ENCODE measurements at regions not wholly inside any gene's neighbourhood (a gene's known extent, or its start where the extent isn't known, plus 50 kb on each side); places are given as distances from the start of the nearest gene placed in this dataset.
"Not testable (repeated sequence)": the region's sequence is repeated elsewhere in the genome, so short reads cannot be mapped to it uniquely, and the experiment has no call there.

DNA sequence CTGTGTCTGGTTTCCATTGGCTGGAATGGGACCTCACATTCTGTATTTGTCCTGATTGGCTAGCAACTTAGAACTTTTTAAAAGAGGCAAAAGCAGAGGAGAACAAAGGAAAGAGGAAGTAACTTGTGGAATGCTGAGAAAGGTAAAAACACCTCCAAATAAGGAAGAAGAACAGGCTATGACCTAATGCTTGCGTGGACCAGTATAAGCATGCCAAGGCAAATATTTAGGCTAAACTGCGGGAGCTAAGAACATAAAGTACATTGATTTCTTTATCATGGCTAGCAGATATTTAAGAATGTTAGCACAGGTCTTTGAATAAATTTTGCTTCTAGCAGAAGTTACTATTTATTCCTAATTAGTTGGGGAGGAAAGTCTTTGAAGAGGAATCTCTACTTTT, 59.5 kb upstream of the MAP10 start:
- TF ChIP-seq ZNF274 (IDR thresholded peaks at IDR 0.05; ENCODE audit: low read depth, low read length); YY1 (IDR thresholded peaks at IDR 0.05; ENCODE audit: insufficient read depth, insufficient read length); SUZ12 (IDR thresholded peaks at IDR 0.05; ENCODE audit: extremely low read depth, insufficient read depth, insufficient read length): not testable (repeated sequence)
